H9 (cell line): ENCODE measurements at regions not wholly inside any gene's neighbourhood (a gene's known extent, or its start where the extent isn't known, plus 50 kb on each side); places are given as distances from the start of the nearest gene placed in this dataset.

Experiments
- DNase-seq: peaks from one replicate; pipeline ENCODE4 v3.0.0-alpha.2; 2017
- H2AFZ ChIP-seq: one replicate; pipeline ENCODE4 v1.6.1; 2013; ENCODE audit warnings: mild to moderate bottlenecking, low read length, control low read depth, moderate library complexity
- H2AK5ac ChIP-seq: 2 replicates; pipeline ENCODE4 v1.6.1; 2013; ENCODE audit warnings: low read length, control low read depth, mixed read lengths; ENCODE audit not compliant: insufficient read length
- H2BK120ac ChIP-seq: one replicate; pipeline ENCODE4 v1.6.1; 2013; ENCODE audit warnings: low read depth, mild to moderate bottlenecking, low read length, control low read depth, inconsistent platforms; ENCODE audit not compliant: poor library complexity, severe bottlenecking
- H2BK12ac ChIP-seq: 2 replicates; pipeline ENCODE4 v1.6.1; 2013; ENCODE audit warnings: low read length, control low read depth, mixed read lengths, low read depth; ENCODE audit not compliant: insufficient read length
- H2BK15ac ChIP-seq: 2 replicates; pipeline ENCODE4 v1.6.1; 2013; ENCODE audit warnings: low read depth, low read length, control low read depth
- H2BK20ac ChIP-seq: one replicate; pipeline ENCODE4 v1.6.1; 2013; ENCODE audit warnings: low read depth, mild to moderate bottlenecking, low read length, control low read depth, inconsistent platforms; ENCODE audit not compliant: poor library complexity, severe bottlenecking
- H2BK5ac ChIP-seq: 2 replicates; pipeline ENCODE4 v1.6.1; 2013; ENCODE audit warnings: low read length, control low read depth, mixed read lengths; ENCODE audit not compliant: insufficient read length
- H3K14ac ChIP-seq: 2 replicates; pipeline ENCODE4 v1.6.1; 2013; ENCODE audit warnings: low read length, control low read depth; ENCODE audit not compliant: insufficient read depth
- H3K18ac ChIP-seq: 2 replicates; pipeline ENCODE4 v1.6.1; 2013; ENCODE audit warnings: low read depth, mild to moderate bottlenecking, mixed read lengths, low read length, control low read depth; ENCODE audit not compliant: insufficient read length
- H3K23ac ChIP-seq: 2 replicates; pipeline ENCODE4 v1.6.1; 2013; ENCODE audit warnings: low read length, control low read depth, mixed read lengths, low read depth; ENCODE audit not compliant: insufficient read length
- H3K23me2 ChIP-seq: 2 replicates; pipeline ENCODE4 v1.6.1; 2013; ENCODE audit warnings: low read depth, mild to moderate bottlenecking, mixed read lengths, low read length, control low read depth; ENCODE audit not compliant: insufficient read length, poor library complexity, severe bottlenecking
- H3K27ac ChIP-seq: 2 replicates; pipeline ENCODE4 v1.5.1; 2013; ENCODE audit warnings: low read length, control low read depth, mixed read lengths, low read depth; ENCODE audit not compliant: insufficient read length
- H3K27me3 ChIP-seq: 2 replicates; pipeline ENCODE4 v1.6.1; 2013; ENCODE audit warnings: low read length, control low read depth, inconsistent platforms; ENCODE audit not compliant: insufficient read depth
- H3K4ac ChIP-seq: 2 replicates; pipeline ENCODE4 v1.6.1; 2013; ENCODE audit warnings: low read depth, mild to moderate bottlenecking, control low read depth, inconsistent platforms, low read length, moderate library complexity
- H3K4me1 ChIP-seq: 2 replicates; pipeline ENCODE4 v1.6.1; 2013; ENCODE audit warnings: low read length, control low read depth, inconsistent platforms; ENCODE audit not compliant: insufficient read depth
- H3K4me2 ChIP-seq: 2 replicates; pipeline ENCODE4 v1.6.1; 2013; ENCODE audit warnings: low read length, control low read depth, mixed read lengths; ENCODE audit not compliant: insufficient read length, insufficient read depth
- H3K56ac ChIP-seq: 2 replicates; pipeline ENCODE4 v1.6.1; 2013; ENCODE audit warnings: low read depth, mild to moderate bottlenecking, mixed read lengths, low read length, control low read depth; ENCODE audit not compliant: insufficient read length
- H3K79me1 ChIP-seq: 2 replicates; pipeline ENCODE4 v1.6.1; 2013; ENCODE audit warnings: low read depth, mild to moderate bottlenecking, moderate library complexity, low read length, control low read depth, inconsistent platforms; ENCODE audit not compliant: insufficient read depth, poor library complexity, severe bottlenecking
- H3K79me2 ChIP-seq: 2 replicates; pipeline ENCODE4 v1.6.1; 2013; ENCODE audit warnings: low read length, control low read depth, inconsistent platforms; ENCODE audit not compliant: insufficient read depth
- H3K9ac ChIP-seq: 2 replicates; pipeline ENCODE4 v1.6.1; 2013; ENCODE audit warnings: low read length, control low read depth, mixed read lengths; ENCODE audit not compliant: insufficient read length; ENCODE audit errors: extremely low read depth
- H3K9me3 ChIP-seq: one replicate; pipeline ENCODE4 v1.6.1; 2013; ENCODE audit warnings: low read depth, low read length, inconsistent platforms; ENCODE audit not compliant: control insufficient read depth
- H3T11ph ChIP-seq: one replicate; pipeline ENCODE4 v1.6.1; 2013; ENCODE audit warnings: mild to moderate bottlenecking, low read length, control low read depth, inconsistent platforms
- H4K20me1 ChIP-seq: one replicate; pipeline ENCODE4 v1.6.1; 2013; ENCODE audit not compliant: control insufficient read depth, insufficient read length, insufficient read depth
- H4K5ac ChIP-seq: 2 replicates; pipeline ENCODE4 v1.6.1; 2013; ENCODE audit warnings: low read depth, mild to moderate bottlenecking, mixed read lengths, low read length, control low read depth; ENCODE audit not compliant: insufficient read length
- H4K8ac ChIP-seq: replicated peaks from 2 replicates; pipeline ENCODE4 v1.6.1; 2013; ENCODE audit warnings: low read length, control low read depth, mixed read lengths, low read depth; ENCODE audit not compliant: insufficient read length
- H4K91ac ChIP-seq: 2 replicates; pipeline ENCODE4 v1.6.1; 2013; ENCODE audit warnings: low read depth, mild to moderate bottlenecking, moderate library complexity, mixed read lengths, low read length, control low read depth; ENCODE audit not compliant: insufficient read length
- H3K27ac Mint-ChIP-seq, 3 experiments: 2 replicates in 2 of 3; 3 replicates in 1 of 3; pipeline ENCODE4 v1.8.0; 2020 to 2021; ENCODE audit warnings: mixed read lengths in 3 of 3, mild to moderate bottlenecking in 1 of 3, moderate library complexity in 1 of 3
- H3K27me3 Mint-ChIP-seq: 2 replicates; pipeline ENCODE4 v1.8.0; 2021; ENCODE audit warnings: low read depth, mild to moderate bottlenecking, moderate library complexity, mixed read lengths
- H3K36me3 Mint-ChIP-seq, 3 experiments: 2 replicates in 2 of 3; 3 replicates in 1 of 3; pipeline ENCODE4 v1.8.0; 2020 to 2021; ENCODE audit warnings: low read depth in 3 of 3, mixed read lengths in 3 of 3; ENCODE audit not compliant: insufficient read depth in 1 of 3
- H3K4me1 Mint-ChIP-seq, 2 experiments: 2 replicates each; pipeline ENCODE4 v1.8.0; 2020; ENCODE audit warnings: mixed read lengths in 2 of 2
- H3K4me3 Mint-ChIP-seq, 2 experiments: 2 replicates in 1 of 2; 3 replicates in 1 of 2; pipeline ENCODE4 v1.8.0; 2020 to 2021; ENCODE audit warnings: mild to moderate bottlenecking in 2 of 2, mixed read lengths in 2 of 2, moderate library complexity in 1 of 2
- H3K9me3 Mint-ChIP-seq, 2 experiments: 2 replicates in 1 of 2; 3 replicates in 1 of 2; pipeline ENCODE4 v1.8.0; 2020; ENCODE audit warnings: mild to moderate bottlenecking in 2 of 2, mixed read lengths in 2 of 2, moderate library complexity in 1 of 2
- CTCF ChIP-seq: fragments of 200-600 bp; sonication (generic); conservative IDR thresholded peaks from 3 replicates; pipeline ENCODE4 v1.8.0; 2021; ENCODE audit warnings: antibody characterized with exemption, mild to moderate bottlenecking
- WGBS: extraction: QIAGEN DNeasy Blood & Tissue Kit; methylation state at CpG from one replicate; pipeline ENCODE4 v1.1.7; 2013; ENCODE audit warnings: missing lambda C conversion rate, low lambda C conversion rate, mixed read lengths; ENCODE audit not compliant: insufficient read length; ENCODE audit errors: extremely low coverage; 5-methylcytosine and 5-hydroxymethylcytosine counted together

- Histone ChIP-seq H3K9ac (no peak overlapping the region), H4K5ac (no peak overlapping the region), H3K14ac (no peak overlapping the region), H3K4me2 (no peak overlapping the region), H3K4ac (no peak overlapping the region), H2BK120ac (no peak overlapping the region), H3K4me1 (no peaks in the 10 kb centered on the region), H4K8ac (no peak overlapping the region), H2BK12ac (no peak overlapping the region), H4K91ac (no peak overlapping the region), H2BK5ac (no peak overlapping the region), H2BK20ac (no peak overlapping the region), H3K9me3 (no peaks in the 10 kb centered on the region), H3K27me3 (no peaks in the 10 kb centered on the region), H3K18ac (no peak overlapping the region), H3K79me1 (no peaks in the 10 kb centered on the region), H4K20me1 (no peaks in the 10 kb centered on the region), H2AK5ac (no peak overlapping the region), H2BK15ac (no peak overlapping the region), H3K27ac (no peak overlapping the region), H2AFZ (no peak overlapping the region), H3K79me2 (no peaks in the 10 kb centered on the region), H3K23ac (no peak overlapping the region), H3K56ac (no peak overlapping the region), H3K23me2 (no peaks in the 10 kb centered on the region), H3T11ph (no peak overlapping the region)
- no CpG with 5 or more reads among the region's 4 CpGs for WGBS
- Mint-ChIP-seq H3K4me1 (peaks cover 3 to 10% of the 10 kb centered on the region in 2 experiments; a peak in 3 of 4 replicates), H3K36me3 (peaks cover 0 to 9% (median 3%) of the 10 kb centered on the region in 3 experiments; a peak in 2 of 7 replicates), H3K27ac (peak overlapping the region in 1 of 3 experiments; percentile 1; a peak in 1 of 7 replicates), H3K27me3 (0 out of 2 replicates have a peak, but pooled peaks cover 2% of the 10 kb centered on the region), H3K9me3 (peaks cover 7 to 8% of the 10 kb centered on the region in 2 experiments; a peak in 3 of 5 replicates), H3K4me3 (no peak overlapping the region)
- DNase-seq, result no peak
- TF ChIP-seq CTCF, result no peak
Observed at GRCh38 chr10:121409466-121410104, 188.7 kb downstream of the FGFR2 start.
